Kidney (tissue), 13 donors: ENCODE measurements at regions not wholly inside any gene's neighbourhood (a gene's known extent, or its start where the extent isn't known, plus 50 kb on each side); places are given as distances from the start of the nearest gene placed in this dataset.

Source experiments
- DNase-seq, 5 donors: peaks; one replicate each; pipeline ENCODE4 v3.0.0-alpha.2; 2013 to 2020
- FAIRE-seq: peaks from 2 replicates; lab custom pipeline; 2012; peaks lifted over from hg19 to GRCh38; lab: Jason Lieb, UNC
- H3K27ac ChIP-seq, 2 donors: one replicate each; pipeline ENCODE4 v1.7.0; 2013; ENCODE audit warnings: low read depth in 2 of 2, low read length in 2 of 2, inconsistent platforms in 1 of 2
- H3K27me3 ChIP-seq: one replicate; pipeline ENCODE4 v1.7.1; 2013; ENCODE audit warnings: low read length, inconsistent platforms; ENCODE audit not compliant: control insufficient read depth, insufficient read depth
- H3K36me3 ChIP-seq, 3 donors: one replicate each; pipeline versions ENCODE4 v1.7.0 to v1.7.1; 2013; ENCODE audit warnings: low read length in 3 of 3, control low read depth in 1 of 3, inconsistent platforms in 1 of 3; ENCODE audit not compliant: insufficient read depth in 3 of 3, control insufficient read depth in 2 of 3
- H3K4me1 ChIP-seq, 3 donors: one replicate each; pipeline versions ENCODE4 v1.7.0 to v1.7.1; 2013; ENCODE audit warnings: low read length in 3 of 3, inconsistent platforms in 1 of 3, low read depth in 1 of 3; ENCODE audit not compliant: control insufficient read depth in 2 of 3, insufficient read depth in 2 of 3
- H3K4me3 ChIP-seq, 3 donors: one replicate each; pipeline versions ENCODE4 v1.7.0 to v1.8.1; 2013; ENCODE audit warnings: low read length in 3 of 3, control low read depth in 1 of 3, inconsistent platforms in 1 of 3
- H3K9ac ChIP-seq, 3 donors: one replicate each; pipeline versions ENCODE4 v1.7.0 to v1.7.1; 2013; ENCODE audit warnings: low read length in 3 of 3, control low read depth in 1 of 3, inconsistent platforms in 1 of 3
- H3K9me3 ChIP-seq, 3 donors: one replicate each; pipeline versions ENCODE4 v1.7.0 to v1.7.1; 2013; ENCODE audit warnings: low read length in 3 of 3, control low read depth in 1 of 3, inconsistent platforms in 1 of 3; ENCODE audit not compliant: control insufficient read depth in 2 of 3, insufficient read depth in 1 of 3
- CTCF ChIP-seq: IDR thresholded peaks from 3 replicates; pipeline ENCODE4 v1.5.1; 2012; ENCODE audit warnings: mild to moderate bottlenecking, moderate library complexity, borderline replicate concordance; ENCODE audit not compliant: insufficient read depth; ENCODE audit errors: extremely low read depth
- intact Hi-C: fragments of 100-400 bp; cut with DNase I; formaldehyde crosslinking; loops from one replicate; pipeline ENCODE4 v1.11.1; 2022
- donor health status: control.
- donor health status: control.
- donor health status: control.
- donor health status: control.
- donor health status: control.
- donor health status: DM: yes; HTN: yes; CAD: no.
- donor health status: Normal renal cell carcinoma (clear cell type).

- no peak for FAIRE-seq
- H3K27ac ChIP-seq, result no peak overlapping the region
Observed at GRCh38 chr10:64098994-64099393, 577.8 kb downstream of the REEP3 start.

GRCh38 chr10:64101606-64102263, 580.5 kb downstream of the REEP3 start:
- DNase-seq (no peak), FAIRE-seq (no peak)
- TF ChIP-seq CTCF, result no peak
- Histone ChIP-seq H3K4me1 (no peaks in the 10 kb centered on the region), H3K4me3 (no peak overlapping the region), H3K27ac (no peak overlapping the region), H3K27me3 (no peaks in the 10 kb centered on the region), H3K36me3 (no peaks in the 10 kb centered on the region), H3K9ac (no peak overlapping the region), H3K9me3 (no peaks in the 10 kb centered on the region)
- intact Hi-C loops, result no loop called here

More at GRCh38 chr10:64098994-64099393, 577.8 kb downstream of the REEP3 start:
- no peak overlapping the region for H3K9ac ChIP-seq
- no peaks in the 10 kb centered on the region for H3K36me3 ChIP-seq
- intact Hi-C loops, result no loop called here
- no peak for TF ChIP-seq CTCF
- H3K27me3 ChIP-seq, result no peaks in the 10 kb centered on the region
- no peak for DNase-seq
- no peaks in the 10 kb centered on the region for H3K4me1 ChIP-seq
- H3K4me3 ChIP-seq, result no peak overlapping the region
- no peaks in the 10 kb centered on the region for H3K9me3 ChIP-seq

GRCh38 chr10:64102264-64102633, 581.0 kb downstream of the REEP3 start:
- H3K27me3 ChIP-seq, result no peaks in the 10 kb centered on the region
- intact Hi-C loops, result no loop called here
- FAIRE-seq (no peak), DNase-seq (no peak)
- no peaks in the 10 kb centered on the region for H3K36me3 ChIP-seq
- no peak overlapping the region for H3K9ac ChIP-seq
- TF ChIP-seq CTCF, result no peak
- no peak overlapping the region for H3K27ac ChIP-seq
- no peaks in the 10 kb centered on the region for H3K9me3 ChIP-seq
- no peak overlapping the region for H3K4me3 ChIP-seq
- H3K4me1 ChIP-seq, result no peaks in the 10 kb centered on the region

GRCh38 chr10:64102916-64103315, 581.7 kb downstream of the REEP3 start:
- H3K4me3 ChIP-seq, result no peak overlapping the region
- TF ChIP-seq CTCF, result no peak
- no peak for DNase-seq
- no peak for FAIRE-seq
- no peaks in the 10 kb centered on the region for H3K9me3 ChIP-seq
- H3K9ac ChIP-seq, result no peak overlapping the region
- no peaks in the 10 kb centered on the region for H3K4me1 ChIP-seq
- no peak overlapping the region for H3K27ac ChIP-seq
- H3K36me3 ChIP-seq, result no peaks in the 10 kb centered on the region
- H3K27me3 ChIP-seq, result no peaks in the 10 kb centered on the region
- intact Hi-C loops, result no loop called here
